Tibial nerve (tissue), 4 donors: ENCODE measurements at regions not wholly inside any gene's neighbourhood (a gene's known extent, or its start where the extent isn't known, plus 50 kb on each side); places are given as distances from the start of the nearest gene placed in this dataset.

Experiments
- CTCF ChIP-seq, 5 experiments: fragments of 200-600 bp in 3 of 5; fragments of 450-650 bp in 2 of 5; sonication (generic) in 3 of 5; IDR thresholded peaks; one replicate each; pipeline ENCODE4 v1.5.1; 2016 to 2019; ENCODE audit warnings: antibody characterized with exemption in 5 of 5, mild to moderate bottlenecking in 3 of 5, moderate library complexity in 2 of 5
- EP300 ChIP-seq, 2 donors: sonication (generic); formaldehyde crosslinking; IDR thresholded peaks; one replicate each; pipeline ENCODE4 v1.6.1; 2017; ENCODE audit warnings: antibody characterized with exemption in 2 of 2, mild to moderate bottlenecking in 1 of 2
- POLR2A ChIP-seq, 2 donors: fragments of 450-650 bp; IDR thresholded peaks; one replicate each; pipeline ENCODE4 v1.6.1; 2017; ENCODE audit warnings: antibody characterized with exemption in 2 of 2, mild to moderate bottlenecking in 2 of 2, moderate library complexity in 2 of 2

- TF ChIP-seq EP300 (IDR thresholded peaks at IDR 0.05) (peak; percentile 33 to 78), CTCF (IDR thresholded peaks at IDR 0.05) (no peak), POLR2A (IDR thresholded peaks at IDR 0.05) (no peak)
Measured at GRCh38 chr16:14013571-14014283, 57.4 kb upstream of the MRTFB start.
